Esophagus muscularis mucosa (tissue), 4 donors: ENCODE measurements at regions not wholly inside any gene's neighbourhood (a gene's known extent, or its start where the extent isn't known, plus 50 kb on each side); places are given as distances from the start of the nearest gene placed in this dataset.

Experiments
- CTCF ChIP-seq, 3 experiments: fragments of 200-600 bp in 2 of 3; fragments of 450-650 bp in 1 of 3; sonication (generic) in 2 of 3; IDR thresholded peaks; one replicate each; pipeline ENCODE4 v1.5.1; 2017 to 2019; ENCODE audit warnings: antibody characterized with exemption in 3 of 3, mild to moderate bottlenecking in 2 of 3, moderate library complexity in 1 of 3
- EP300 ChIP-seq: sonication (generic); formaldehyde crosslinking; IDR thresholded peaks from one replicate; pipeline ENCODE4 v1.6.1; 2017; ENCODE audit warnings: antibody characterized with exemption
- POLR2A ChIP-seq: fragments of 450-650 bp; IDR thresholded peaks from one replicate; pipeline ENCODE4 v1.6.1; 2017; ENCODE audit warnings: antibody characterized with exemption, moderate library complexity, mild to moderate bottlenecking, low read depth
- POLR2AphosphoS5 ChIP-seq, 2 donors: sonication (generic); formaldehyde crosslinking; IDR thresholded peaks; one replicate each; pipeline ENCODE4 v1.6.1; 2017; ENCODE audit warnings: antibody characterized with exemption in 2 of 2

- TF ChIP-seq CTCF (IDR thresholded peaks at IDR 0.05) (no peak), EP300 (no peak), POLR2A (no peak), POLR2AphosphoS5 (IDR thresholded peaks at IDR 0.05) (no peak)
These were observed 239.6 kb downstream of the PPP1R2C start for GRCh38 chrX:42538405-42538804.
